GM18498 (cell line): ENCODE measurements at regions not wholly inside any gene's neighbourhood (a gene's known extent, or its start where the extent isn't known, plus 50 kb on each side); places are given as distances from the start of the nearest gene placed in this dataset.

Experiments used
- ATAC-seq: cut with Tn5 transposase; IDR thresholded peaks from one replicate; pipeline ENCODE4 v1.9.1; 2021; ENCODE audit warnings: mild to moderate bottlenecking, moderate library complexity; ENCODE audit not compliant: unreplicated experiment

DNA sequence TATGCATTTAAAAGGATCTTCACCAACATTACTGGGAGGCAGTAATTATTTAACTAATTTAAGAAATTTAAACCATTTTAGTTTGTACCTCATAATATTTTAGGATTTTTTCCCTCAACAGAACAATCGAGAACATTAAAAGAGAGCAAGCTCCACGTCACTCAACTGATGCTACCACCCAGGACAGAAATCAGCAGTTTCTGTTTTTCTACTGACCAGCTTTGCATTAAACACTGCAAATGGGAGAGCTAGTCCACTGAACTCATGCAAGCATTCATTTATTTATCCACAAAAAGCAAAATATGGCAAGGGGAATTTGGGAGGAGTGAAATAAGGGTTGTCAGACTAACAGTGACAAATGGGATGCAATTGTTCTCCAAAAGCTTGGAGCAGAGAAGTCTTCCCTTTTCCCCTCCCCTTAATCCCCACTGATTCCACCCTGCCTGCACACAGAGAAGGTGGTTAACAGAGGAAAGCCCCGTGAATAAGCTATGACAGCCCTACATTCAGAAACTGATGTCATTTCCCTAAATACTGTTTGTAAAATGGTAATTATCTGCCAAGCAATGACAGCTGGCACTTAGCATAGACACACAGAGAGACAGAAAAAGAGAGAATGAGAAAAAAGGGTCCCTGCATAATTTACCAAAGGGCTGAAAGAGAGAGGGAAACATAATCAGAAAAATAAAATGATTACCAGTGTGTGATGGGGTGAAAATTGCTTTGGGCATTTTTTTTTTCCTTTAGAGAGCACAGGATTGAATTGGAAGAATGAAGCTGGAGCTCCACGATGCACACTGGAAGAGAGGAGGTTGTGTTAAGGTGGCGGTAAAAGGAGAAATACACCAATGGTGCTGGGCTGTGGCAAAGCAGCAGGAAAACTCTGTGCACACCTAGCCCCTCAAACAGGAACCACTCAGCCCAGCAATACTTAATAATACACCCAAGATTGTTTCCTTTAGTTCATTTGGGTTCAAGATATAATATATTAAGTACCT, 777.4 kb downstream of the TUSC7 start:
- ATAC-seq = peak; percentile 75

DNA sequence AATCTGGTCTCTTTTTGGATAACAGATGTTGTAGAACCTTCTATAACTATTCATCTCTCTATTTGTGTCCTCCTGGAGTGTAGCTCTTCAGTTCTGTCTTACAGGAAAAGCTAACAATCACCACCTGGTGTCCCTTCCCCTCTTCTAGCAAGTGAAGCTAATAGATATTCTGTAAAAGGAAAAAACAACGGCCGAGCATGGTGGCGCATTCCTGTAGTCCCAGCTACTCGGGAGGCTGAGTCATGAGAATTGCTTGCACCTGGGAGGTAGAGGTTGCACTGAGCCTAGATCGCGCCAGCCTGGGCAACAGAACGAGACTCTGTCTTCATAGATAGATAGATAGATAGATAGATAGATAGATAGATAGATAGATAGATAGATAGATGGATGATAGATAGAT, 779.4 kb downstream of the TUSC7 start:
- no peak for ATAC-seq

DNA sequence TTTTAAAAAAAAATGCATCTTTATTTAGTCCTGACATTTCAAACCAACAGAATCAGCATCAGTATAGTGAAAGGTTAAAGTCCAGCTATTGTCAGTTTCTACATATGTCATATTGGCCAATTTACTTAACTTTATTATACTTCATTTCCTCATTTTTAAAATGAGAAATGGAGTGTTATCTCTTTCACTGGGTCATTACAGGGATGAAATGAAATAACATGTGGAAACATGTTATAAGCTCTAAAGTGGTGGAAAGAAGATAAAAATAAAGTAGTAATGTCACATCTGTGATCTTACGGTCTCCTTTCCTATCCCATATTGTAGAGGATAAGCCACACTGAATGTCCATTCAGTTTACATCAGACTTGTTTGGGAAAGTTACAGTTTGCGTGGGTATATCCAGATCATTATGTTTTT, 780.1 kb downstream of the TUSC7 start:
- no peak for ATAC-seq

DNA sequence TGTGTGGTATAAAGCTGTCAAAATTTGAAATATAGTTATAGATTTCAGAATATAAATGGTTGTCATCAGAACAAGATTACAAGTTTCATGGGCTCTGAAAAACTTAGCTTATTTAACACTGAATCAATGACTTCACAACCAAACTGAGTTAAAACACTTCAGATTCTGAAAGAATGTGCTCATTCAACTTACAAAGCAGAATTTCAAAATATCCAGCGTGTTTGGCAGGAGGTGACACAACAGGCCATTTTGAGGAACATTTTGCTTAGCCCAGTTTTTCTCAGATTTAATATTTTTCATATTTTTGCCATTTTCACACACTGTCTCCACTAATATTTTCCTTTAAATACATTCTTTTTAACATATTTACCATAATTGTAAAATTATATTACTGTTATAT, 781.1 kb downstream of the TUSC7 start:
- no peak for ATAC-seq

DNA sequence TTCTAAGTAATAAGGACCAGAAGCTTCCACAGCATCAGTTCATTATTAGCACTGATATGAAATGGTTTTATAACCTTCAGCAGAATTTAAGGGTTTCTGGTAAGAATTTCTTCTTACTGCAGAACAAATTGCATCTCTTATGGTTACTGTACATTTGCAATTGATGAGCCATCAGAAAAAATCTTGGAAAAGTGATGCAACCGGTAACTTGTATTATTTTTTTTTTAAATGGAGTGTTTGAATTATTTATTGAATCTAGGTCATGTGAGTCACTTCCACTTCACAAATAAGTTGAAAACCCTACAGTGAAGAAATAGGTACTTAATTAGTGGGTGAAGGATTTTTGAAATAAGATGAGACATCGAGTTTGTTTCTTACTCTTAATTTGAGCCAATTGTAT, 786.0 kb downstream of the TUSC7 start:
- ATAC-seq = no peak

DNA sequence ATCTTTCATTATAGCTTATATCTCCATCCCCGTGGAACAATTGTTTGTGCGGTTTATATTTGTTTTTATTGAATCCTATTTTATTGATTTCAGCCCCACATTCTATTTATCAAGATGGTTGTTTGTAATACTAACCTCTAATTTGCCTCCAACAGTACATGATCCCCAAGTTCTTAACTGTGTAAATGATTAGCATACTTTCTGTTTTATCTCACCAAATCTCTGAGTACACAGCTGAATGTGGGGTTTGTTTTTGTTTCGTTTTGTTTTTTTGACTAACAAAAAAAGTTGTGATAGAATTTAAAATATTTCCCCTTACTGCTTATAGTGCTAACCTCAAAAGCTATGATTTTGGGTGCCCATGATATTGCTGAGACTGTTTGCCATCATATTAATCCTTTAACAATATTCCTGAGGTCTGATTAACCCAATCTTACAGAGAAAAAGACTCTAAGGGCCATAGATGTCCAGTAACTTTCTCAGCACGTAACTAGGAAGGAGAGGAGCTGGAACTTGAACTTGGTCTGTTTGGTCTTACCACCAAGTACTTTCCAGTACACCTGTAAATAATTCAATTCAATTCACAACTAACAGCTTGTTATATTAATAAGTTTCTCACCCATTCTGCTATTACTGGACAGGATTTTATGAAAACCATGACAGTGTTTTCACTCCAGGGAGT, 789.8 kb downstream of the TUSC7 start:
- peak; percentile 74 for ATAC-seq

DNA sequence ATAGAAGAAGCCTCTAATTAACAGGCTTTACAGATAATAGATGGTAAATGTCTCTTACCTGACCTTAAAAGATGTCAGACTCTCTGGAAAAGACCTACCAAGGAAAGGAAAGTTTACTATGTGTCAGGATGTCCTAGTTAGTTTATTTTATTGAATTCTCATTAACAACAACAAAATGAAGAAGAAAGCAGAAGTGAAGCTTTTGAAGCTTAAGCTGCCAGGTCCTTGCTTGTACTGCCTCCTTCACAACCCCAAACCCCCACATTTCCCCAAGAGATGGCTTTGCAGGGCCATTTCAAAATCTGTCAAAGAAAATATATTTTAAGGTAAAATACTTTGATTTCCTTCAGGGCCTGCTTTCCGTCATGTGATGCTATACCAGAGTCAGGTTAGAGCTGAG, 798.4 kb downstream of the TUSC7 start:
- no peak for ATAC-seq

DNA sequence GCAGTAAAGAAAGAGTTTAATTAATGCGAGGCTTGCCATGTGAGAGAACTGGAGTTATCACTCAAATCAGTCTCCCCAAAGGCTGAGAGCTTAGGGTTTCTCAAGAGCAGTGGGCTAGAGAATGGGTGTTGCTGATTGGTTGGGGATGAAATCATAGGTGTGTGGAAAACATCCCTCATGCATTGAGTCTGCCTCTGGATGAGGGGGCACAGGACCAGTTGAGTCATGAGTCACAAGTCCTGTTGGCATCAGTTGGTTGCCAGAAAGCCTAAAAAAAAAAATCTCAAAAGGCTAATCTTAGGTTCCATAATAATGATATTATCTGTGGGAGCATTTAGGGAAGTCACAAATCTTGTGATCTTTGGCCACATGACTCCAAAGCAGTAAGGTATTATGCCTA, 800.3 kb downstream of the TUSC7 start:
- ATAC-seq = no peak

DNA sequence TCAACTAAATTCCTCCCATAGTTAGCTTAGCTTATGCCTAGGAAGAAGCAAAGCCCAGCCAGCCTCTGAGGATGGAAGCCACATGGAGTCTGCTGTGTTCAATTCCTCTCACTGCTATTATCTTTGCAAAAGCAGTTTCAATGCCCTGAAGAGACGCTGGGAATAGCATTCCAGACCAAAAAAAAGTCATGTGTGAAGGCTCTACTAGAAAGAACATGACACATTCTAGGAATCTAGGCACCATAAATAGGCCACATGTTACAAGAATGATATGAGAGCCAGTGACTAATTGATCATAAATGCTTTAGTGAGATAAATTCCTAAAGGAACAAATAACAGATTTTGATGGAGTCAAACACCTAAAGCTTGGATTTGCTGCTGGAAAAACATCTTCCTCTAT, 800.8 kb downstream of the TUSC7 start:
- no peak for ATAC-seq

DNA sequence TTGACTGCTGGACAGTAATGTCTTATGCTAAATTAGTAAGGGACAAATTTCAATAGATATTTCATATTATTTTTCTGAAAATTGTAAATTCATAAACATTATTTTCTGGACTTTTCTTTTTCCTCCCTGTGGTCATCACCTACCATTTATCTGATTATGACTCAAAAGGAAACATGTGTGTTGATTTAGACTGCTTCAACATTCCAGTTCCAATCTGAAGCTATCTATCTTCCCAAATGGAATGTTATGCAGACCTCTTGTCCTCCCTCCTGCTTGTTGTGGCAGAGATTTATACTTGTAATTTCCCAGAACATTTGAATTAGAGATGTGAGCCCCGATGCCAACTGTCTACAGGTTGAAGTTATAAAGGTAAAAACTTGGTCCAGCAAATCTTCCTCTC, 803.4 kb downstream of the TUSC7 start:
- ATAC-seq = no peak

DNA sequence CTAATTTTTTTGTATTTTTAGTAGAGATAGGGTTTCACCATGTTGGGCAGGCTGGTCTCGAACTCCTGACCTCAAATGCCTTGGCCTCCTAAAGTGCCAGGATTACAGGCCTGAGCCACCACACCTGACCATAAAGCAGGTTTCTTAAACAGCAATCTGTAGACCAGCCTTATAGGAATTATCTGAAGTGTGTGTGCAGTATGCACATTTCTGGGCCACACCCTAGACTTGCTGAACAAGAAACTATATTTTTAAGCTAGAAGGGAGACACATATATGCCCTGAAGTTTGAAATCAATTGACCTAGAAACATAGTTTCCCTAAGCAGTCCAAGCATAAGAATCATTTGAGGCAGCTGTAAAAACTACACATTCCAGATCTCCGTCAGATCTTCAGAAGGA, 805.7 kb downstream of the TUSC7 start:
- no peak for ATAC-seq

DNA sequence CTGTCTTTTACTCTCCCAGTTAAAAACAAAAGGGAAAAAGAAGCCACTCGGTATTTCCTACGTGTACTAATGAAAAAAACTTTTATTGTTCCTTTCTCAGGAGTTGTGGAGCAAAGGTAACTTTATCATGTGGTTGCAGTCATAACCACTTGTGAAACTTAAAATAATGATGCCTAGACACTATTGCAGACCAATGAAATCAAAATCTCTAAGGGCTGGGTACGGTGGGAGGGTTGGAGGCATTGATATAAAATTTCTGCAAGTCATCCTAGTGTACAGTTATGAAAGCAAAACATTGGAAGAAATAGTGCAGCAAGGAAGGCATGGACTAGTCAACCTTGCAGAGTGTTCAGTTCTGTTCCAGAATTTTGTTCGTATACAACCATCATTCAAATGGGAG, 808.8 kb downstream of the TUSC7 start:
- no peak for ATAC-seq

DNA sequence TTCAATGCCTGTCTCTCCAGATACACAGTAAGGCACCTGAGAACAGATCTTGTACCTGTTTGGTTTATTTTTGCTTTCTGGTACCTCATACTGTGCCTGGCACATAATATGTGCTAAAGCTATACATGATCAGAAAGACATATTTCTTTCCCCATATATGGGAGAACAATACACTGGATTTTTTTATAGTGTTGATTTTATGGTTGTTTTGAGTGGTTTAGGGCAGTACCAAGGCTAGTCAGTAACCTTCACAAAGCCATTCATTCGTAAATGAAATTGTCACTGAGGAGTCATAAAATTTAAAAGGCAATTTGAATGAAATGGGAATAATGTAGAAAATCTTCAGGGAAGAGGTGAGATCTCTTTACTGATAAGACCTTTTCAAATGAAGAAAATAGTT, 810.2 kb downstream of the TUSC7 start:
- ATAC-seq = no peak

DNA sequence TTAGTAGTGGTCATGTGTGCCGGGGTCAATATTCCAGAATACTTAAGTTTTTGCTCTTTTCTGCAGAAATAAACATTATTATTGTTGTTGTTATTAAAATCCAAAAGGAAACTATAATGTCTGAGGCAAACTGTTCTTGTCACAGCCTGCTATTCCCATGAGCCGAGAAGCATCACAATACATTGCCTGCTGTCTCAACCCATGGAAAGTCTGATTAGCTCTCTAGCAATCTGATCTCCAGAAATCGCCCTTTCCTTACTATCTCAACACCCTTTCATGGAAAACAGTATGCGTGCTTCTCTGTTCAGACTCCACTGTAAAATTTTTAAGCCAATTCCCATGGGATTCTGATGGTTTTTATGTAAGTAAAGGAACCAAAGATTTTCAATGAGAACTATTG, 811.0 kb downstream of the TUSC7 start:
- no peak for ATAC-seq

DNA sequence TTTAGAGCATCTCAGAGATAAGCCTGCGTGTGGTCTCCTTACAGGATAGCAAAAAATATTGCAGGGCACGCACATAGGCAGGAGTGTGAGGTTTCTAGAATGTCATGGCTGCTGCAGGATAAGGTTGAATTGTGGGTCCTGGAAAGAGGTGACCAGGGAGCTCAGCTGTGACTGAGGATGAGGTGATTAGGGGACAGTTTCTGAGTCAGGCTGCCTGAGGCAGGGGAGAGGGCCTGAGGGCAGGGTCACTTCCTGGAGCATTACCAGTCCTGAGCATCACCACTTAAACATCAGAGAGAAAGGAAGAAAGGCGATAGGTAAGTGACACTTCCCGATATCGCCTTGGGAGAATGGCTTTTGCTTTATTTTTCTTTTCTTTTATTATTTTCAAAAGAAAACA, 813.8 kb downstream of the TUSC7 start:
- ATAC-seq = no peak

DNA sequence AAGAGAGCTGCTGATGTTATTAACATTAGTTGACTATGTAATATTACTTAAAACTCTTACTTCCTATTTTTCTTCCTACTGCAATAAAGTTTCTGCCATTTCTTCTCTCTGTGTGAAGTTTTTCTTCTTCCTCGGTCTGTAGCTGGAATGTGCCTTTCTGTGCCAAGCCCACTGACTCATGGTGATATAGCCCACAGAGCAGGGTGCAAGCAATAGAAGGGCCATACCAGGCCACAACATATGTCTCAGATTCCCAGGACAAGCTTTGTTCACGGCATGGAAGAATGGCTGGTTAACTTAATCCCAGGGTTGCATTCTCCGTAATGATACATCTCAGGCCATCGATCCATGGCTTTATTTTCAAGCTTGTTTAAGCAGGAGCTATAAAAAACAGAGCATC, 815.3 kb downstream of the TUSC7 start:
- no peak for ATAC-seq

DNA sequence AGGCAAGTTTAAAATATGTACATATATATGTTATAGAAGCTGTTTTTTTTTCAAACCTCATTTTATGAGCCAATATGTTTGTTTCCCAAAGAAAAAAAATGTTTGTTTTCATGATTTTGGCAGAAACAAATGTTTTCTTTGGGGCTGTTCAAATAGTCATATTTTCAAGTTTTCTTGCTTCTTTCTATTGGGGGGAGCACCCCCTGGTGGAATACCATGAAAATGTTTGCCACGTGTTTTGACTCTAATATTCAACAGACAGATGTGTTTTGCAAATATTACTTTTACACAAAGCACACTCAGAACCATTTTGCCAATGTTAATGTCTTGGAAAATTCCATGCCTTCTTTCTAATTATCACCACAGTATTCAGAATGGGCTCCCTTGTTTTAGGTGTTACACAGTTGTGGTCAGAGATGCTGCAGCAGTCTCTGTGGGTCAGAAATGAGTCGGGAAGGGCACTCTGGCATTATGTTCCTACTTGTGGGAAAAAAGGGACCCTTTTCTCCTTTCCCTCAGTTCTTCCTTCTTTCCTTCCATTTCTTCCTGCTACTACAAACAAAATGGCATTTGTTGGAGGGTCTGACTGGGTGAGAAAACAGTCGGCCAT, 817.0 kb downstream of the TUSC7 start:
- no peak for ATAC-seq

DNA sequence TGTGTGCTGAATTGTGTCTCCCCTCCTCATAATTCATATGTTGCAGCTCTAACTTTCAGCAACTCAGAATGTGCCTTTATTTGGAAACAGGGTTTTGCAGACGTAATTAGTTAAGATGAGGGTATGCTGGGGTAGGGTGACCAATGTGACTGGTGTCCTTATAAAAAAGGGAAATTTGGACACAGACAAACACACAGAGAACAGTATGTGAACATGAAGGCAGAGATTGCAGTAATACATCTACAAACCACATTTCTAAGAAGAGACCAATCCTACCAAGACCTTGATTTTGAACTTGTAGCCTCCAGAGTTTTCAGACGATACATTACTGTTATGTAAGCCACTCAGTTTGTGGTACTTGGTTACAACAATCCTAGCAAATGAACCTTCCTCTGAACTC, 817.8 kb downstream of the TUSC7 start:
- no peak for ATAC-seq

DNA sequence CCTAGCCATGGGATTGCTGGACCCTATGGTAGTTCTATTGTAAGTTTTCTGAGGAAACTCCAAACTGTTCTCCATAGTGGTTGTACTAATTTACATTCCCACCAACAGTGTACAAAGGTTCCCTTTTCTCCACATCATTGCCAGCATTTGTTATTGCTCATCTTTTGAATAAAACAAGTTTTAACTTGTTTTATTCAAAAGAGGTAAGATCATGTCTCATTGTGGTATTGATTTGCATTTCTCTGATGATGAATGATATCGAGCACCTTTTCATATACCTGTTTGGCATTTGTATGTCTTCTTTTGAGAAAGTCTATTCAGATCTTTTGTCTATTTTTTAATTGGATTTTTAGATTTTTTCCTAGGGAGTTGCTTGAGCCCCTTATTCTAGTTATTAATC, 819.1 kb downstream of the TUSC7 start:
- ATAC-seq = no peak

DNA sequence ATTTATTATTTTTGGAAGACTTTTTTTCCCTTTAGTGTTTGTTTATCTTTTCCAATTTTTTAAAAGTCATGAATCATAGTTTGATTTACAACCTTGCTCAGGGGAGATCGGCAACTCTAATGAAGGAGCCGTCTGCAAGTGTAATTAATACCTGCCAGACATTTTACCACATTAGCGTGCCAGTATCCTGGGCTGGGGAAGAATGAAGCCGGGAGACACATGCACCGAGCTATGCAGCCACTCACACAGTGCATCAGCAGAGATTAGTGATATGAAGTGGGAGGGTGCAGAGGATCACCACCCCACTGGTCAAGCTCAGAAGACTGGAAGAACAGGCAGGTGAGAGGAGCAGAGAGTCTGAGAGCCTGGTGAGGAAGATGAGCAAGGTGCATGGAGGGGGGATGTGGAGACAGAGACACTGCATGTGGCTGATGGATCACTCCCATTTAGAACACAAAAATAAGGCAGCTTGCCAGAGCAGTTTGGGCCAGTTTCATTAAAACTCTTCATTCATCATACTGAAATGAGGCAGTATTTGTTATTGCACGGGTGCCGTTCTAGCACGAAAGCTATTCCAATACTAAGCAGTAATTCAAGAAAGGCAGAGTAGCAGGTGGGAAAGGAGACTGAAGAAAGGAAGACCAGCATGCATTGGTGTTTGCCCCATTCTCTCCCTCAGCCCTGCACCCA, 821.6 kb downstream of the TUSC7 start:
- ATAC-seq = no peak

DNA sequence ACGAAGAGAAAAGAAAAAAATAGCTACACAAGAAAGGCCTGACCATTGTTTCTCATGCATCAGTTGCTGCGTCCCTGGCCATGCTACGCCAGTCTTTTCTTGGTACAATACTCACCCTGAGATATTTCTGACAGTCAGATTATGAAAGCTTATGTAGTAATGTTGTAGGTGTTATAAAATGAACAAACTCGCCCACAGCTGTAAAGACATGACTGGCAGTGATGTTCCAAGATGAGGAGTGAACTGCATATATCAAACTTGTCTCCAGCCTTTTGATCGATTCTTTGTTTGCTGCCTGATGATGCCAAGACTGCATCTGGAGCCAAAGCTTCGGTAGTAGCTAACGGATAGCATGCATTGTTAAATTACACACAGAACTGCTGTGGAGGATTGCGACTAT, 822.7 kb downstream of the TUSC7 start:
- ATAC-seq = no peak
